OCI-LY3 (cell line): ENCODE measurements at regions not wholly inside any gene's neighbourhood (a gene's known extent, or its start where the extent isn't known, plus 50 kb on each side); places are given as distances from the start of the nearest gene placed in this dataset.

Experiments used
- CTCF ChIP-seq: fragments of 200-600, 300-600 bp; sonication (generic); IDR thresholded peaks from 2 replicates; pipeline ENCODE4 v1.5.1; 2014; ENCODE audit warnings: antibody characterized with exemption, low read length, low read depth
- EZH2phosphoT487 ChIP-seq: fragments of 200-600 bp; shearing (Covaris generic); IDR thresholded peaks from 2 replicates; pipeline ENCODE4 v1.6.1; 2018; ENCODE audit warnings: antibody characterized with exemption, mixed run types, low read depth

- TF ChIP-seq CTCF, result no peak
- no peak for TF ChIP-seq EZH2phosphoT487
Measured at GRCh38 chr4:156111686-156112085, 158.0 kb upstream of the CTSO start.
